ENCODE measurements at regions not wholly inside any gene's neighbourhood (a gene's known extent, or its start where the extent isn't known, plus 50 kb on each side); places are given as distances from the start of the nearest gene placed in this dataset.
"Not testable (repeated sequence)": the region's sequence is repeated elsewhere in the genome, so short reads cannot be mapped to it uniquely, and the experiment has no call there.

- TF ChIP-seq EP300 (IDR thresholded peaks at IDR 0.05; ENCODE audit: borderline replicate concordance); TEAD4 (IDR thresholded peaks at IDR 0.05): not testable (repeated sequence)
Observed at GRCh38 chr2:87466591-87467120, 281.2 kb upstream of the PLGLB2 start.
